ENCODE measurements at regions not wholly inside any gene's neighbourhood (a gene's known extent, or its start where the extent isn't known, plus 50 kb on each side); places are given as distances from the start of the nearest gene placed in this dataset.
A peak's percentile ranks its signal among the peaks of the same experiment; 100 is the strongest.
"Not testable (repeated sequence)": the region's sequence is repeated elsewhere in the genome, so short reads cannot be mapped to it uniquely, and the experiment has no call there.

GRCh38 chr3:81218023-81218422 is 543.4 kb downstream of the GBE1 start:
- Histone ChIP-seq H3K4me3 (ENCODE audit: low read length) (no peak overlapping the region), H3K36me3 (ENCODE audit: control insufficient read depth, insufficient read depth, low read length, severe bottlenecking) (no peaks in the 10 kb centered on the region), H3K9me3 (ENCODE audit: control insufficient read depth, low read length) (no peaks in the 10 kb centered on the region), H3K27me3 (replicated peaks; ENCODE audit: control insufficient read depth, insufficient read depth, low read length) (no peaks in the 10 kb centered on the region), H3K9ac (ENCODE audit: low read length) (no peak overlapping the region), H3K4me1 (ENCODE audit: control insufficient read depth, insufficient read depth, low read length) (peaks cover 14% of the 10 kb centered on the region)
- DNase-seq (ENCODE audit: low read depth), result peak; percentile 57

- Histone ChIP-seq H3K27me3 (replicated peaks; ENCODE audit: control insufficient read depth, insufficient read depth, low read length) (no peaks in the 10 kb centered on the region), H3K9me3 (ENCODE audit: control insufficient read depth, low read length) (no peaks in the 10 kb centered on the region), H3K36me3 (ENCODE audit: control insufficient read depth, insufficient read depth, low read length, severe bottlenecking) (no peaks in the 10 kb centered on the region), H3K4me3 (ENCODE audit: low read length) (no peak overlapping the region), H3K4me1 (ENCODE audit: control insufficient read depth, insufficient read depth, low read length) (peaks cover 14% of the 10 kb centered on the region), H3K9ac (ENCODE audit: low read length) (peak overlapping the region; percentile 22)
- DNase-seq (ENCODE audit: low read depth), result no peak
Observed at GRCh38 chr3:81217101-81217500, 544.3 kb downstream of the GBE1 start.

- peak overlapping the region; percentile 38 for H3K4me3 ChIP-seq (ENCODE audit: low read length)
- H3K9me3 ChIP-seq (ENCODE audit: control insufficient read depth, low read length), result no peaks in the 10 kb centered on the region
- no peaks in the 10 kb centered on the region for H3K27me3 ChIP-seq (replicated peaks; ENCODE audit: control insufficient read depth, insufficient read depth, low read length)
- H3K36me3 ChIP-seq (ENCODE audit: control insufficient read depth, insufficient read depth, low read length, severe bottlenecking), result no peaks in the 10 kb centered on the region
- H3K4me1 ChIP-seq (ENCODE audit: control insufficient read depth, insufficient read depth, low read length), result peaks cover 14% of the 10 kb centered on the region
- peak overlapping the region; percentile 22 for H3K9ac ChIP-seq (ENCODE audit: low read length)
- DNase-seq (ENCODE audit: low read depth), result peak; percentile 65
Observed at GRCh38 chr3:81216192-81216591, 545.3 kb downstream of the GBE1 start.

DNA sequence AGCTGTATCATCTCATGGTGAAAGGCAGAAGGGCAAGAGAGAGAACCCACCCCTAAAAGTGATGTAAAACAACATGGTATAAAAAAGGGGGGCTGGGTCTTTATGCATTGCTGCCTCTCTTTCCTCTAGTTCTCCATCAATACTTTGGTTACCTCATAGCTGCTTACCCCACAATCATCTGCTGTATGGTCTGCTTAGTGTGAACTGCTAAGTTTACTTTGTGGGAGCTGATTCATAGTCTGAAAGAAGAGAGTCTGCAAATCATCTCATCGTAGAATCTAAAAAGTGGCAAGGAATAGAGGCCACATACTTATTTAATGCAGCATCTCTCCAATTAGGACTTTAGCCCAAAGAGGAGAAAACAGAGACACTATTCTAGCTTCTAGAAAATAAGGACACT is 546.8 kb downstream of the GBE1 start:
- Histone ChIP-seq H3K27me3 (replicated peaks; ENCODE audit: control insufficient read depth, insufficient read depth, low read length) (no peaks in the 10 kb centered on the region), H3K9ac (ENCODE audit: low read length) (no peak overlapping the region), H3K4me1 (ENCODE audit: control insufficient read depth, insufficient read depth, low read length) (peaks cover 14% of the 10 kb centered on the region), H3K36me3 (ENCODE audit: control insufficient read depth, insufficient read depth, low read length, severe bottlenecking) (no peaks in the 10 kb centered on the region), H3K4me3 (ENCODE audit: low read length) (no peak overlapping the region), H3K9me3 (ENCODE audit: control insufficient read depth, low read length) (no peaks in the 10 kb centered on the region)
- DNase-seq (ENCODE audit: low read depth), result no peak

- Histone ChIP-seq H3K27me3 (replicated peaks; ENCODE audit: control insufficient read depth, insufficient read depth, low read length) (no peaks in the 10 kb centered on the region), H3K9me3 (ENCODE audit: control insufficient read depth, low read length) (no peaks in the 10 kb centered on the region), H3K9ac (ENCODE audit: low read length) (peak overlapping the region; percentile 16), H3K4me3 (ENCODE audit: low read length) (peak overlapping the region; percentile 63), H3K4me1 (ENCODE audit: control insufficient read depth, insufficient read depth, low read length) (peaks cover 23% of the 10 kb centered on the region), H3K36me3 (ENCODE audit: control insufficient read depth, insufficient read depth, low read length, severe bottlenecking) (no peaks in the 10 kb centered on the region)
- DNase-seq (ENCODE audit: low read depth), result no peak
Observed at GRCh38 chr3:81199587-81199986, 561.9 kb downstream of the GBE1 start.

- H3K9ac ChIP-seq (ENCODE audit: low read length), result no peak overlapping the region
- H3K9me3 ChIP-seq (ENCODE audit: control insufficient read depth, low read length), result no peaks in the 10 kb centered on the region
- no peaks in the 10 kb centered on the region for H3K36me3 ChIP-seq (ENCODE audit: control insufficient read depth, insufficient read depth, low read length, severe bottlenecking)
- no peaks in the 10 kb centered on the region for H3K27me3 ChIP-seq (replicated peaks; ENCODE audit: control insufficient read depth, insufficient read depth, low read length)
- H3K4me3 ChIP-seq (ENCODE audit: low read length), result peak overlapping the region; percentile 34
- DNase-seq (ENCODE audit: low read depth), result no peak
- H3K4me1 ChIP-seq (ENCODE audit: control insufficient read depth, insufficient read depth, low read length), result peaks cover 26% of the 10 kb centered on the region
Observed at GRCh38 chr3:81198756-81199155, 562.7 kb downstream of the GBE1 start.

- Histone ChIP-seq H3K4me1 (ENCODE audit: control insufficient read depth, insufficient read depth, low read length) (peaks cover 26% of the 10 kb centered on the region), H3K27me3 (replicated peaks; ENCODE audit: control insufficient read depth, insufficient read depth, low read length) (no peaks in the 10 kb centered on the region), H3K36me3 (ENCODE audit: control insufficient read depth, insufficient read depth, low read length, severe bottlenecking) (no peaks in the 10 kb centered on the region), H3K4me3 (ENCODE audit: low read length) (no peak overlapping the region), H3K9me3 (ENCODE audit: control insufficient read depth, low read length) (no peaks in the 10 kb centered on the region), H3K9ac (ENCODE audit: low read length) (no peak overlapping the region)
- DNase-seq (ENCODE audit: low read depth), result no peak
Observed at GRCh38 chr3:81198216-81198615, 563.2 kb downstream of the GBE1 start.

- Histone ChIP-seq H3K4me3 (ENCODE audit: low read length) (no peak overlapping the region), H3K36me3 (ENCODE audit: control insufficient read depth, insufficient read depth, low read length, severe bottlenecking) (no peaks in the 10 kb centered on the region), H3K9ac (ENCODE audit: low read length) (no peak overlapping the region), H3K9me3 (ENCODE audit: control insufficient read depth, low read length) (no peaks in the 10 kb centered on the region), H3K27me3 (replicated peaks; ENCODE audit: control insufficient read depth, insufficient read depth, low read length) (no peaks in the 10 kb centered on the region), H3K4me1 (ENCODE audit: control insufficient read depth, insufficient read depth, low read length) (peaks cover 26% of the 10 kb centered on the region)
- no peak for DNase-seq (ENCODE audit: low read depth)
Observed at GRCh38 chr3:81197386-81197785, 564.1 kb downstream of the GBE1 start.

- DNase-seq (ENCODE audit: low read depth), result no peak
- Histone ChIP-seq H3K4me3 (ENCODE audit: low read length) (no peak overlapping the region), H3K36me3 (ENCODE audit: control insufficient read depth, insufficient read depth, low read length, severe bottlenecking) (no peaks in the 10 kb centered on the region), H3K4me1 (ENCODE audit: control insufficient read depth, insufficient read depth, low read length) (peaks cover 26% of the 10 kb centered on the region), H3K9me3 (ENCODE audit: control insufficient read depth, low read length) (no peaks in the 10 kb centered on the region), H3K9ac (ENCODE audit: low read length) (no peak overlapping the region), H3K27me3 (replicated peaks; ENCODE audit: control insufficient read depth, insufficient read depth, low read length) (no peaks in the 10 kb centered on the region)
Observed at GRCh38 chr3:81195478-81195877, 566.0 kb downstream of the GBE1 start.

- DNase-seq (ENCODE audit: low read depth), result no peak
- Histone ChIP-seq H3K4me1 (ENCODE audit: control insufficient read depth, insufficient read depth, low read length) (no peaks in the 10 kb centered on the region), H3K4me3 (ENCODE audit: low read length) (no peak overlapping the region)
Observed at GRCh38 chr3:81186412-81186811, 575.0 kb downstream of the GBE1 start.

GRCh38 chr3:81182086-81182875 is 579.2 kb downstream of the GBE1 start:
- H3K9me3 ChIP-seq (ENCODE audit: control insufficient read depth, low read length); H3K36me3 ChIP-seq (ENCODE audit: control insufficient read depth, insufficient read depth, low read length, severe bottlenecking); H3K4me1 ChIP-seq (ENCODE audit: control insufficient read depth, insufficient read depth, low read length); DNase-seq (ENCODE audit: low read depth); H3K27me3 ChIP-seq (replicated peaks; ENCODE audit: control insufficient read depth, insufficient read depth, low read length); H3K9ac ChIP-seq (ENCODE audit: low read length); H3K4me3 ChIP-seq (ENCODE audit: low read length): not testable (repeated sequence)

More at GRCh38 chr3:81186412-81186811, 575.0 kb downstream of the GBE1 start:
- H3K27me3 ChIP-seq (replicated peaks; ENCODE audit: control insufficient read depth, insufficient read depth, low read length), result no peaks in the 10 kb centered on the region
- peaks cover 5% of the 10 kb centered on the region for H3K9me3 ChIP-seq (ENCODE audit: control insufficient read depth, low read length)
- H3K9ac ChIP-seq (ENCODE audit: low read length), result no peak overlapping the region
- no peaks in the 10 kb centered on the region for H3K36me3 ChIP-seq (ENCODE audit: control insufficient read depth, insufficient read depth, low read length, severe bottlenecking)

GRCh38 chr3:81173514-81173913 is 587.9 kb downstream of the GBE1 start:
- Histone ChIP-seq H3K36me3 (ENCODE audit: control insufficient read depth, insufficient read depth, low read length, severe bottlenecking) (no peaks in the 10 kb centered on the region), H3K4me1 (ENCODE audit: control insufficient read depth, insufficient read depth, low read length) (no peaks in the 10 kb centered on the region), H3K9ac (ENCODE audit: low read length) (no peak overlapping the region), H3K27me3 (replicated peaks; ENCODE audit: control insufficient read depth, insufficient read depth, low read length) (no peaks in the 10 kb centered on the region), H3K9me3 (ENCODE audit: control insufficient read depth, low read length) (no peaks in the 10 kb centered on the region), H3K4me3 (ENCODE audit: low read length) (no peak overlapping the region)
- no peak for DNase-seq (ENCODE audit: low read depth)

All from adipocyte (in vitro differentiated cells).